Cardiac muscle cell (in vitro differentiated cells and primary cell): ENCODE measurements at regions not wholly inside any gene's neighbourhood (a gene's known extent, or its start where the extent isn't known, plus 50 kb on each side); places are given as distances from the start of the nearest gene placed in this dataset.

Experiments used
- DNase-seq, 2 donors: peaks; one replicate each; pipeline versions ENCODE4 v3.0.0 to v3.0.0-alpha.2; 2010 to 2017; ENCODE audit warnings: low read depth in 1 of 2, low spot score in 1 of 2
- H3K27ac ChIP-seq: fragments of 200-600 bp; sonication (generic); 2 replicates; pipeline ENCODE4 v1.5.1; 2016
- H3K27me3 ChIP-seq: fragments of 200-600 bp; sonication (generic); 2 replicates; pipeline ENCODE4 v1.6.0; 2016; ENCODE audit warnings: control low read depth
- H3K36me3 ChIP-seq: fragments of 200-600 bp; sonication (generic); 2 replicates; pipeline ENCODE4 v1.5.1; 2016; ENCODE audit warnings: control low read depth
- H3K4me1 ChIP-seq: fragments of 200-600 bp; sonication (generic); 2 replicates; pipeline ENCODE4 v1.8.1; 2017; ENCODE audit warnings: low read depth, mild to moderate bottlenecking, mixed run types
- H3K4me3 ChIP-seq: fragments of 200-600 bp; sonication (generic); 2 replicates; pipeline ENCODE4 v1.5.1; 2016; ENCODE audit warnings: mild to moderate bottlenecking
- H3K9me3 ChIP-seq: fragments of 200-600 bp; sonication (generic); 2 replicates; pipeline ENCODE4 v1.5.1; 2017; ENCODE audit warnings: low read depth, mild to moderate bottlenecking, control low read depth
- TF ChIP-seq, protein P1 (sequence below): IDR thresholded peaks from 2 replicates; pipeline ENCODE4 v1.5.1; 2012; ENCODE audit warnings: low read depth, mild to moderate bottlenecking, low read length

DNA sequence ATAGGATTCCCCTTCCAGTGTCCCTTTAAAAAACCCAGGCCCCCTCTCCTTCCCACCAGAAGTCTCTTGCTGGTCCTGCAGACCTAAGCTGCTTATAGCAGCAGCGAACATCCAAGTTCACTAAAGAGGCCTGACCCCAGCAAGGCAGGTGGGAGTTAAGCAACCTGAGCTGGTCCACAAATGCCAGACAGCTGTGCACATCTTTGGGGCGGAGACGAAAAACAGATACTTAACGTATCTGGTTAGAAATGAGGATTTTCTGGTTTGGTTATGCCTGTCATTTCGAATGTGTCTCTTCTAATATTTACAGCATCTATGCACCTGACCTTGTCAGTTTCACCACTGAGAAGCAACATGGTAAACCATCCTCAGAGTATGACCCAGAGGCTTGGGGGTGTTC lies 87.8 kb downstream of the SLC2A10 start:
- TF ChIP-seq, protein P1, sequence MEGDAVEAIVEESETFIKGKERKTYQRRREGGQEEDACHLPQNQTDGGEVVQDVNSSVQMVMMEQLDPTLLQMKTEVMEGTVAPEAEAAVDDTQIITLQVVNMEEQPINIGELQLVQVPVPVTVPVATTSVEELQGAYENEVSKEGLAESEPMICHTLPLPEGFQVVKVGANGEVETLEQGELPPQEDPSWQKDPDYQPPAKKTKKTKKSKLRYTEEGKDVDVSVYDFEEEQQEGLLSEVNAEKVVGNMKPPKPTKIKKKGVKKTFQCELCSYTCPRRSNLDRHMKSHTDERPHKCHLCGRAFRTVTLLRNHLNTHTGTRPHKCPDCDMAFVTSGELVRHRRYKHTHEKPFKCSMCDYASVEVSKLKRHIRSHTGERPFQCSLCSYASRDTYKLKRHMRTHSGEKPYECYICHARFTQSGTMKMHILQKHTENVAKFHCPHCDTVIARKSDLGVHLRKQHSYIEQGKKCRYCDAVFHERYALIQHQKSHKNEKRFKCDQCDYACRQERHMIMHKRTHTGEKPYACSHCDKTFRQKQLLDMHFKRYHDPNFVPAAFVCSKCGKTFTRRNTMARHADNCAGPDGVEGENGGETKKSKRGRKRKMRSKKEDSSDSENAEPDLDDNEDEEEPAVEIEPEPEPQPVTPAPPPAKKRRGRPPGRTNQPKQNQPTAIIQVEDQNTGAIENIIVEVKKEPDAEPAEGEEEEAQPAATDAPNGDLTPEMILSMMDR = no peak
- Histone ChIP-seq H3K36me3 (no peaks in the 10 kb centered on the region), H3K27me3 (peaks cover 2% of the 10 kb centered on the region)

DNA sequence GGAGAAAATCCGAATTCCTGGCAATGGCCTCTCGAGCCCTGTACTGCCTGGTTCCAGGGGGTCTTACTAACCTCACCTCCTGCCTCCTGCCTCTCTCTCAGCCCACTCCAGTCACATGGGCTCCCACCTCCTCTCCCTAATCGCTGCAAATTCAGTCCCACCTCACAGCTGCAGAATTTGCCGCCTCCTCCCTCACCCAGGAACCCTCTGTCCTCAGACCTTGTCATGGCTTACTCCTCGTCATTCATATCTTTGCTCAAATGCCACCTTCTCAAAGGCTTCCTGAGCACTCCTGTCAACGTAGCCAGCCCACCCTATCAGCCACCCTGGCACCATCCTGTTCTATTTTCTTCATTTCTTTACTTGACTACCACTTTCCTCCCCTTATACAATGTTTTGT lies 89.0 kb downstream of the SLC2A10 start:
- Histone ChIP-seq H3K27me3 (peaks cover under 1% of the 10 kb centered on the region), H3K27ac (no peak overlapping the region), H3K4me1 (no peaks in the 10 kb centered on the region), H3K36me3 (no peaks in the 10 kb centered on the region), H3K9me3 (no peaks in the 10 kb centered on the region), H3K4me3 (no peak overlapping the region)
- no peak for DNase-seq
- TF ChIP-seq, protein P1 = no peak

More for the DNA sequence above, 87.8 kb downstream of the SLC2A10 start:
- no peak overlapping the region for H3K4me3 ChIP-seq
- H3K27ac ChIP-seq = no peak overlapping the region
- no peaks in the 10 kb centered on the region for H3K9me3 ChIP-seq
- H3K4me1 ChIP-seq = no peaks in the 10 kb centered on the region
- DNase-seq = no peak

DNA sequence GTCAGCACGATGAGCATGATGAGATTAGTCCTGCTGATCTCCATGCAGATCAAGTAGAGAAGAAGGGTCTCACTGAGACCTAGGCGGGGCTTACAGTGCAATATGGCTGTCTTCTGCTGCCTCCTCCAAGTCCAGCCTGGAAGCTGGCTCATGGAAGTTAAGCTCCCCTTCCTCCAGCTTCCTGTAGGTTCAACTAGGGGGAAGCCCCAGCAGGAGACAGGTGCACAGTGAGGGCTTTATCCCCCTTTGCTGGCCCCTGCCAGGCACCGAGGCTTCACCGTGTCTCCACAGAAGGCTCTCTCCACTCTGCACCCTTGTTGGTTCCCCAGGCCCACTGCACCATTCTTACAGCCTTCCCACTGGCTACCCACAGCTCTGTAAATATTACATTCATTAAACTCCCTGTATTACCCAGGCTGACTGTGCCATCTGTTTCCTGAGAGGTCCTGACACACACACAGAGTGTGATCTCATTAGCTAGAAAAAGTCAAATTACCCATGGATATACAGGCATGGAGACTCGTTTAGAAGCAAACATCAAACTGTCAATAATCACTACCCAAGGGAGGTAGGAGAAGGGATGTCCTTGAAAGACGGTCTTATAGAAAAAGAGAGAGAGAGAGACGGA lies 90.4 kb downstream of the SLC2A10 start:
- Histone ChIP-seq H3K27ac (no peak overlapping the region), H3K9me3 (no peaks in the 10 kb centered on the region), H3K27me3 (no peaks in the 10 kb centered on the region), H3K4me1 (no peaks in the 10 kb centered on the region), H3K4me3 (no peak overlapping the region), H3K36me3 (no peaks in the 10 kb centered on the region)
- DNase-seq = no peak
- TF ChIP-seq, protein P1 = no peak

DNA sequence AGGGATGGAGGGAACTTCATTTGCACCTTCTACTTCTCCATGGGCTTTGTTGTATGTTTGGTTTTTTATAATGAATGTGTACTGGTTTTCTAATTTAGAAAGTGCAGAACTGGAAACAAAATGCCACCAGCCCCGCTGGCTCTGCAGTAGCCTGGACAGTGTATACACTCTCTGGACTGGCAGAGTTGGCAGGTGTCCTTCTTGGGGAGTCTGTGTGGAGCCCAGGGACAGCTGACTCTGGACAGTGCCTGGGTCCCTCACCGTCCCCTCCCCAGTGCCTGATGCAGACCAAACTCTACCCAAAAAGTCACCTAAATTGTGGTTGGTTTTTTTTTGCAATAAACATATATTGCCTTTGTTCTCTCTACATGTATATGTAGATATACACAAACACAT lies 91.0 kb downstream of the SLC2A10 start:
- Histone ChIP-seq H3K36me3 (no peaks in the 10 kb centered on the region), H3K27ac (no peak overlapping the region), H3K9me3 (no peaks in the 10 kb centered on the region), H3K4me1 (no peaks in the 10 kb centered on the region), H3K27me3 (no peaks in the 10 kb centered on the region), H3K4me3 (no peak overlapping the region)
- DNase-seq = no peak
- TF ChIP-seq, protein P1 = no peak

DNA sequence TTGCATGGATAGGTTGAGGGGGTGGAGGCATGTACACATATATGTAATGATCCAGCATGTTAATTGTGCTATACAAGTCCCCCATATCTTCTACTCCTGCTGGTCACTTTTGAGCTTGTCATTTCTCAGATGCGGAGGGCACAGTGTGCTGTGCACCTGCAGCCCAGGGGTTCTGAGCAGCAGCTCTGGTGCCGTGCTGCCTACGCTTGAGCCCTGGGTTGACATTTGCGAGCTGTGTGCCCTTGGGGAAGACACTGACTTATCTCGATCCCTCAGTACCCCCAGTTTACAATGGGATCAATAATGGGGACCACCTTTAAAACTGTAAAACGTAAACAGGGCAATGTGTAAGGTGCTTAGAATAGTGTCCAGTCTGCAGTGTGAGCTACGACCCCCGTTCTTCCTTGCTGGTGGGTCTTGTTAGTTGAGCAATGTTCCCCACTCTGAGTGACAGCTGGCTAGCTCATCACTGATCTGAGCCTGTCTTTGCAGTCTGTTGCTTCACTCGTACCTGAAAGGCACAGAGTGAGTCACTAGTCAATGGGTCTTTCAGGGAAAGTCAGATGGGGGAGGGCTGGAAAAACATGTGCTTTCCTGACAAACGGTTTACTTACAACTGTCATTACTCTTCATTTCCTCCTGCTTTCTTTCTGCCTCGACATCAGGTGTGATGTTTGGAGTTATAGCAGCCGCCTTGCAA lies 91.7 kb downstream of the SLC2A10 start:
- Histone ChIP-seq H3K4me3 (no peak overlapping the region), H3K27me3 (no peaks in the 10 kb centered on the region), H3K27ac (no peak overlapping the region), H3K9me3 (no peaks in the 10 kb centered on the region), H3K36me3 (no peaks in the 10 kb centered on the region), H3K4me1 (no peaks in the 10 kb centered on the region)
- no peak for DNase-seq
- TF ChIP-seq, protein P1 = no peak
